Embryonic facial prominence (tissue), 1 donor: ENCODE measurements at regions not wholly inside any gene's neighbourhood (a gene's known extent, or its start where the extent isn't known, plus 50 kb on each side); places are given as distances from the start of the nearest gene placed in this dataset.

ENCODE experiments used
- DNase-seq: peaks from one replicate; pipeline ENCODE4 v3.0.0-alpha.2; 2016; ENCODE audit errors: extremely low spot score

DNA sequence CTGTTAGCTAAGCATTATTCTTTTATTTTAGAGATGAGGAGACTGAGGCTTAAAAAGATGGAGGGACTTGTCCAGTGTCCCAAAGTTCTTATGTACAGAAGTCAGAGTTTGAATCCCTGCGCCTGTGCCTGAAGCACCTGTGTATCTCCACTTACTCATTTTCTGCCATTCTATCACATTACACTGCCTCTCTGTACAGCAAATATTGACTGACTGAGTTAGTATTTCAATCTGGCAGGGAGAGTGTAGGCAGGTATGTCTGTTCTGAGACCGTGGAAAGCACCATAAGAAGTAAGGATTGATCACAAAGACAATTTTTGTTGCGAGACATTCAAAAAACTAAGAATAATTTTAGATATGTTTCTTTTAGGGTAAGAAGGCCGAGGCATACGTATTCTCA is 162.7 kb downstream of the KITLG start:
- DNase-seq = no peak

DNA sequence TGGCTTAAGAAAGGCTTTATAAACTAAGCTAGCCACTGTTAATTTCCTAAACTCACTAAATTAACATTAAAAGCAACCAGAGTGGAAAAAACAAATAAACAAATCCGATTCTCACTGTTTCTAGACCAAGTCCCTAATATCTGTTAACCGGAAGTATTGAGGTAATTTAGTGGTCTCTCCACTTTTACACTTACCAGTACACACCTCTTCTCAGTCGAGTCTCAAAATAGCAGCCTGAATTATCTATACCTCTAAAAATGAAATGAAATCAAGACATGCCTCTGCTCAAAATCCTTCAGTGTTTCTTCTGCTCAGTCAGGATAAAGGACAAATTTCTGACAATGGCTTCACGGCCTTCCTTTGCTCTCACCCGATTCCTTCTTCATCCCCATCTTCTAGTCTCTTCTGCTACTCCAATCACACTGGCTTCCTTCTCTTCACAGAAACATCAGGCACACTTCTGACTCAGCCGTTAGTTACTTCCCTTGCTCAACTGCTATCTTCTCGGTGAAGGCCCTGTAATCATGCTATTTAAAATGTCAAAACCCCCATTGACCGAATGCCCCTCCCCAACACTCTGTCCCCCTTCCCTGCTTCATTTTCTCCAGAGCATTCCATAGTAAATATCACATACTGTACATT is 161.3 kb downstream of the KITLG start:
- no peak for DNase-seq

DNA sequence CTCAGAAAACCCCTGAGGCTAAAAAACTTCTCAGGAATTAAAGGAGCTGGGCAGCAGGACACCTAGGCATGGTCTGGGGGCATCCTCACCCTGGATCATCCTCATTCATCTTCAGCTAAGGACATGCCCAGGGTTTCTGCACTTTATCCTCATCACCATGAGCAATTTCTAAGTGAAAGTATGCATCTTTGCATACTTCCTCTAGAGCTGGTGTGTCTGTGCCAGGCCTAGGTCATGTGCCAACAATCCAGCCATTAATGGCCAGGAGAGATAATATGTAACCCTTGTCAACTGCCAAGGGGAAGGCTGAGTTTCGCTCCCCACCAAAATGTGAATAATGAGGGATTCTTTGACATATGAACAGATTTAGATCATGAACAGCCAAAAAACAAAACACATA is 160.5 kb downstream of the KITLG start:
- DNase-seq = no peak

DNA sequence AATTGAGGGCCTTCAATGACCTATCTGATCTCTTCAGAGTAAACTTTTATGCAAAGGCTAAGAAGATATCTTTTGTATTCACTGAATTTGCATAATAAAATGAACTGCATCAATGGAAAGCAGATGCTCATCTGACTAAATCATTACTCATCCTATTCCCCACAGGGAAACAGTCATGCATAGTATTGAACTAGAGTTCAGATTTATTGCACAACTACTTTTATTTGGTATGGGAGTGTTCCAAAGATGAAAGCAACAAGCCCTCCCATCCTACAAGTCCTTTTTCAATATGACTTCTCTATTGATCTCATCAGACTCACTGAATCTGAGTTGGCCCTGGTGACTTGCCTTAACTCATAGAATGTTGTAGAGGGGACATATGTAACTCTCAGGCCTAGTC is 159.8 kb downstream of the KITLG start:
- DNase-seq = no peak

DNA sequence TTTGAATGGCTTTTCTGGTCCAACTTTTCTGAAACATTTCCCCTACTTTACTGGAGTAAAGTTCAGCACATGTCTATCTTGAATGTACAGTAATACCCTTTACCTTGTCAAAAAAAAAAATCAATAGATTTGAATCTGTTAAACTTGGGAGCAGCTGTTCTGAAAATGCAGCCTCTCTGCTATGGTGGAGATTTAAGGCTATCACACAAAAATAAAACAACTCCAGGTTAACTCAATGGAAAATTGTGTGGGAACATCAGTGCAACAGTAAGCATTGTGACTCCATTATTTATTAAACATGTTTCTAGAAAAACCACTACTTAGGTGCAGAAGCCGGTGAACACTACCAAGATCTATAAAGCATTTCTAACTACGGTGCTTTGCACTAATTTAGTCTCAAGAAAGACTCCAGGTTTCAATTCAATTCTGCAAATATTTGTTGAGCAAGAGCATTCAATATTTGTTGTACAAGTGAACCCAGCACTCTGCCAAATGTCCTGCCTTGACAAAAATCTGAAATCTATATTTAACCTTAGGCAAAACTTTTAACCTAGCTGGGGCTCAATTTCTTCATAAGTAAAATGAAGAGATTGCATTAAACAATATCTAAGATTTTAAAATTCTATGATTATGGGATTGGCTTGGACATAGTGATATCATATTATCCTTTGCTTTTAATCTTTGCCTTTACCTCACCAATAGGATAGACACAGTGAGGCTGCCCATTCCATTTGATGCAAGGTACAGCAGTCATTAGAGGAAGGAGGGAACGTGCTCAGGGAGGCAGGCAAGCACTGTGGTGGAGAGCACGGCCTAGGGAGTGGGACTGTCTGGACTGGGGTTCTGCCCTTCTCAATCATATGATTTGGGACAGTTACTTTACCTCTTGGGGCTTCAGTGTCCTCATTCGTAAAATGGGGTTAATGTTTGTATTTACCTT is 155.2 kb downstream of the KITLG start:
- no peak for DNase-seq

DNA sequence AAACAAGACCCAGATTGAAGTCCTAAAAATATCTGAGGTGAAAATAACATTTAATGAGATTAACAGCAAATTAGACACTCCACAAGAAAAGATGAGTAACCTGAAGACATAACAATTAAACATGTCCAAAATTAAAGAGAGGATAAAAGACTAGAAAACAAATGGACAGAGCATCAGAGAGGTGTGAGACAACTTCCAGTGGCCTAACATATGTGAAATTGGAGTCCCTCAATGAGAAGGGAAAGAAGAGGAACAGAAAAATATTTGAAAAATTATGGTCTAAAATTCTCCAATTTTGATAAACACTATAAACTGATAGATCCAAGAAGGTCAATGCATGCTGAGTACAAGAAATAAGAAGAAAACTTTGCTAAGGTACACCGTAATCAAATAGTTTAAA is 151.9 kb downstream of the KITLG start:
- no peak for DNase-seq

DNA sequence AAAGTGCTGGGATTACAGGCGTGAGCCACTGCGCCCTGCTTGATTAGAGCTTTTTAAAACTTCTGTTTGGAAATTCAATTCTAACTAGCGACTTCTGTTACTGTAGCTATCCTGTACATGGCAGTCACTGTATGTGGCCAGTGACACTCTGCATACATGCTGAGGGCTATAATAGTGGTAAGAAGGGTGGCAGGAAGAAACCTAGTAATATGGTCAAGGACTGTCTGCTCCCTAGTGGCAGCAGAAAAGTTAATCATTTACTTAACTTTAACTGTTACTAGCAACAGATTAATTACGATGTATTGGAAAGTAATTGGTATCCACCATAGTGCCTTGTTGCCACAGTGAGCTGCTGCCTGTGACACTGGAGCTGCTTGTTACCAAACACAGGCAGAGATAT is 149.0 kb downstream of the KITLG start:
- no peak for DNase-seq

DNA sequence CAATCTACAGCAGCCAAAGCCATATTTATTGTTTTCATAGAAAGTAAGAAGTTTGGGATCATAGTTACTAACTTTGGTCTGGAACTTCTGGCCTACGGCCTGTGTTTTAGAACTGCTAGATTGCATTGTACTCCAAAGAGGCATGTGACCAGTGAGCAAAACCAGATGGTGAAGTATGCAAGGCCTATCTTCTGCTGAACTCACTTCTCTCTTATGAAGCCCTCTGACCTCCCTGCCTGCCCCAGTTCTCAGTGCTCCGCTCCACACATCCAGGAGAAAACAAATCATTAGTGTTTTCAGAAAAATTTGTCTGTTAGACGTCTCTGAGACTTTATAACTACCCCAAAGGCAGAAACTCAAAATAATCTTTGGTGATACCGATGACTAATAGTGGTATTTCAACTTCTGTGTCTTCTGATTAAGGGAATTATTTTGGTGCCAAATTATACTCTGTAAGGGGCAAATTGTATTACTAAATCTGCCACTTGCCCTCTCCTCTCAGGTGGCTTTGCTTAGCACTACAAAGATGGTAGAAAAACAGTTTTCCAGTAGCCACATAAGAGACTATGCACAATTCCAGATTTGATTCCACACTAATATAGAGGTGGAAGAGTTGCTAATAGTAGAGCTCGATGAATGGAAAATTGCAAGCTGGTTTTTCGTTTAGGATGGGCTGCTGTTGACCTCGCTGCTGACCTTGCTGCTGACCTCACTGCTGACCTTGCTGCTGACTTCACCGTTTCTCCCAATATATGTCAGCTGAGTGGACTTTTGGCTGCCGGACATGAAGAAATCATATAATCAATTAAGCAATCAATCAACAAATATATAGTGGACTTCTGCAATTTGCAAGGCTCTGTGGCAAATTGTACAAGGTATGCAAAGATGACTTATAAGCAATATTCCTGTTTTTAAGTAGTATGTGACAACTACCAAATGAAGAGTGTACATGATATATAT is 147.5 kb downstream of the KITLG start:
- no peak for DNase-seq

DNA sequence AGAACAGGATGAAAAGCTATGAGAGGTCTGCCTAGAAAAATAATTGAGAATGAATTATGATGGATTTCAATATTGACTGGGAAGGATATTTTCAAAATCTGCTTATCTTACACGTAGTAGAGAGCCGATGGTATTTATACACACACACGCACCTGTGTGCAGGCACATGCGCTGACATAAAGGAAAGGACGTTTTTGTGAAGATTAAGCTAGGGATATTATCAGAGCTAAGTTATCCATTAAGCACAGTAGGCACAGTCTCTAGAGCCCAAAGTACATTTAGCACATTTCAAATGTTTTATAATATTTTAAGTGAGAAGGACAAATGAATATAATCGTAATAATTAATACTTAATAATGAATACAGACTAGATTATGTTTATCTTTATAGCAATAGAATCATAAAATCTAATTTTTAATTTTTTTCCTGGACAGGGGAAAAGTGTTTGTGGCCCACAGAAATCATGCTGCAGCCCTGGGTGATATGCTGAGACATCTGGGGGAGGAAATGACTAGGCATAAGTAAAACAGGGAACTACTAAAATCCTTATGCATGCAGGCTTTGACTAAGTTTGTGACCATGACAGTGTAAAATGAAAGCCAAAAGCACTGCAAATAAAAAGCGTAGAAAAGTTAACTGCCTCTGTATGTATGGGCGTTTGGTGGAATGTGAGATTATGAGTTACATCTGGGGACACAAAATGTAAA is 146.1 kb downstream of the KITLG start:
- no peak for DNase-seq

DNA sequence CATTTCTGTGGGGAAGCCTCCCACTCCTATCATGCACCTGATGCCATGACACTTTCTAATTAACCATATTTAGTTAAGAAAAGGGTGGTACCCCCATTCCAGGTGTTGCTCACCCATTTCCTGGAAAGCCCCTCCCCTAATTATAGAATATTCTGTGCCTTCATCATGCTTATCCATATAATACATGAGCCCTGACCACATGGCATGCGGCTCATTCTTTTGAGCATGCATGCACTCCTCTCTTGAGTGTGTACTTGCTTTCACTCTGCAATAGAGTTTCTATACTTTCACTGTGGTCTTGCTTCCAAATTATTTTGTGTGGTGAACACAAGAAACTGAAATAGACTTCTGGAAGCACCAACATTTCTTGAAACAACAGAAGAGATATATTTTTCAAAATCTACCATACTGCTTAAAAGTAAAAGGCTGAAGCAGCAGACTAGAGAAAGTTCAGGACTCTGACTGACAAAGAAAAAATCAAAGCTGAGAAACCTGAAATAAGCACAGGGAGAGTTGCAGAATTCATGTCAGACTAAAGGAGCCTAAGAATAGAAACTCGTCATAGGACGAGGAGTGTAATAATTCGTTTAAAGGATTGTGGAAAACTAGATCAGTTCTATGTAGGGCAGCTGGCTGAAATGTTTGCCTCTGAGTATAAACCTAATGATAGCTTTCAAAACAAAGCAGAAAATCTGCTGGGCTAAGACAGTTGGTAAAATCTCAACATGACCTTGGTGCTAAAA is 144.8 kb downstream of the KITLG start:
- DNase-seq = no peak

DNA sequence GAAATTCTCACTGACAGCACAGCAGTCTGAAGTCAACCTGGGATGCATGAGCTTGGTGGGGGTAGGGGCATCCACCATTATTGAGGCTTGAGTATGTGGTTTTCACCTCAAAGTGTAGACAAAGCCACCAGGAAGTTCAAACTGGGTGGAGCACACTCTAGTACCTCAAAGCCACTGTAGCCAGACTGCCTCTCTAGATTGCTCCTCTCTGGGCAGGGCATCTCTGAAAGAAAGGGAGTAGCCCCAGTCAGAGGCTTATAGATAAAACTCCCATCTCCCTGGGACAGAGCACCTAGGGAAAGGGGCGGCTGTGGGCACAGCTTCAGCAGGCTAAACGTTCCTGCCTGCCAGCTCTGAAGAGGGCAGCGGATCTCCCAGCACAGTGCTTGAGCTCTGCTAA is 143.0 kb downstream of the KITLG start:
- no peak for DNase-seq
